ENCODE measurements at regions not wholly inside any gene's neighbourhood (a gene's known extent, or its start where the extent isn't known, plus 50 kb on each side); places are given as distances from the start of the nearest gene placed in this dataset.

GRCh38 chr7:22900784-22901183 is 78.1 kb upstream of the TOMM7 start:
- Histone ChIP-seq H4K20me1 (replicated peaks; ENCODE audit: control insufficient read depth, extremely low read depth, insufficient read depth, low read length) (no peaks in the 10 kb centered on the region), H3K4me2 (ENCODE audit: insufficient read depth, low read length) (no peak overlapping the region), H3K9me1 (replicated peaks; ENCODE audit: control insufficient read depth, extremely low read depth, insufficient read depth, low read length) (no peaks in the 10 kb centered on the region), H2AFZ (ENCODE audit: low read depth, low read length) (no peak overlapping the region), H3K27ac (ENCODE audit: insufficient read depth, low read depth, low read length) (no peak overlapping the region), H3K27me3 (ENCODE audit: control insufficient read depth in 2 of 2, insufficient read depth in 2 of 2, low read length in 2 of 2) (peaks cover 0 to 2% of the 10 kb centered on the region in 2 experiments), H3K36me3 (ENCODE audit: control insufficient read depth in 2 of 2, extremely low read depth in 1 of 2, insufficient read depth in 2 of 2, low read length in 2 of 2) (no peaks in the 10 kb centered on the region), H3K4me3 (replicated peaks in 1 of 3; ENCODE audit: insufficient read depth in 1 of 3, low read depth in 1 of 3, low read length in 3 of 3) (no peak overlapping the region), H3K9me3 (replicated peaks; ENCODE audit: control insufficient read depth, insufficient read depth, low read length) (no peaks in the 10 kb centered on the region), H3K4me1 (ENCODE audit: control insufficient read depth, extremely low read depth, insufficient read depth, low read length) (no peaks in the 10 kb centered on the region), H3K9ac (replicated peaks; ENCODE audit: extremely low read depth, insufficient read depth, low read length) (no peak overlapping the region), H3K79me2 (ENCODE audit: control insufficient read depth, insufficient read depth, low read length) (no peaks in the 10 kb centered on the region)
- TF ChIP-seq MYC (IDR thresholded peaks at IDR 0.05; ENCODE audit: low read depth, low read length) = no peak
- no peak for TF ChIP-seq POLR2AphosphoS5 (IDR thresholded peaks at IDR 0.05; ENCODE audit: insufficient read depth, low read depth, low read length)
- dilution Hi-C loops (cut with MboI; ENCODE audit: extremely low pct_ligation_motif_present, low sequenced_read_pairs) (no loop called here), intact Hi-C loops (cut with micrococcal nuclease) (no loop called here)
- FAIRE-seq = no peak
- no peak for DNase-seq (ENCODE audit: low read depth, low spot score)
- no TSS peak for BruUV-seq (replicated peaks)
- ChIA-PET CTCF (interaction anchor here (0.8 to 1.3 kb wide), 2 partner anchors 22 to 185 kb away, joined by 3 to 4 read pairs; no protein-coding TSS in a partner anchor), POLR2A (no interaction called here)

- dilution Hi-C loops (cut with MboI; ENCODE audit: extremely low pct_ligation_motif_present, low sequenced_read_pairs) (no loop called here), intact Hi-C loops (cut with micrococcal nuclease) (no loop called here)
- FAIRE-seq (no peak), DNase-seq (ENCODE audit: low read depth, low spot score) (no peak)
- H3K9me3 ChIP-seq (replicated peaks; ENCODE audit: control insufficient read depth, insufficient read depth, low read length) = no peaks in the 10 kb centered on the region
- H3K27me3 ChIP-seq (ENCODE audit: control insufficient read depth in 2 of 2, insufficient read depth in 2 of 2, low read length in 2 of 2) = peaks cover 0 to 2% of the 10 kb centered on the region in 2 experiments
- ChIA-PET POLR2A (no interaction called here), CTCF (interaction anchor here (0.8 to 0.9 kb wide), 2 partner anchors 155 to 186 kb away, joined by 3 to 4 read pairs; no protein-coding TSS in a partner anchor)
- no peak overlapping the region for H3K4me2 ChIP-seq (ENCODE audit: insufficient read depth, low read length)
- TF ChIP-seq EZH2 (IDR thresholded peaks at IDR 0.05; ENCODE audit: borderline replicate concordance, low read depth, low read length, severe bottlenecking) = no peak
- TF ChIP-seq GATA2 (IDR thresholded peaks at IDR 0.05; ENCODE audit: insufficient read depth, insufficient read length, low read depth, low read length) = no peak
- TF ChIP-seq POLR2AphosphoS5 (IDR thresholded peaks at IDR 0.05; ENCODE audit: insufficient read depth, low read depth, low read length) = no peak
- no peak for TF ChIP-seq MYC (IDR thresholded peaks at IDR 0.05; ENCODE audit: low read depth, low read length)
- no peak for TF ChIP-seq POLR2A (IDR thresholded peaks at IDR 0.05; ENCODE audit: low read depth, low read length)
- TF ChIP-seq MAX (IDR thresholded peaks at IDR 0.05; ENCODE audit: insufficient read depth, insufficient read length) = no peak
- no peak for TF ChIP-seq FOS (IDR thresholded peaks at IDR 0.05; ENCODE audit: borderline replicate concordance, insufficient read depth, low read length)
- TF ChIP-seq JUN (IDR thresholded peaks at IDR 0.05; ENCODE audit: borderline replicate concordance, insufficient read depth, insufficient read length, low read depth) = no peak
- TF ChIP-seq CTCF (IDR thresholded peaks at IDR 0.05; ENCODE audit: extremely low read depth in 1 of 2, insufficient read depth in 1 of 2, low read depth in 1 of 2, low read length in 2 of 2) = no peak
- H2AFZ ChIP-seq (ENCODE audit: low read depth, low read length) = no peak overlapping the region
- no peaks in the 10 kb centered on the region for H3K9me1 ChIP-seq (replicated peaks; ENCODE audit: control insufficient read depth, extremely low read depth, insufficient read depth, low read length)
- H3K4me1 ChIP-seq (ENCODE audit: control insufficient read depth, extremely low read depth, insufficient read depth, low read length) = no peaks in the 10 kb centered on the region
- no peaks in the 10 kb centered on the region for H3K36me3 ChIP-seq (ENCODE audit: control insufficient read depth in 2 of 2, extremely low read depth in 1 of 2, insufficient read depth in 2 of 2, low read length in 2 of 2)
- H4K20me1 ChIP-seq (replicated peaks; ENCODE audit: control insufficient read depth, extremely low read depth, insufficient read depth, low read length) = no peaks in the 10 kb centered on the region
- H3K9ac ChIP-seq (replicated peaks; ENCODE audit: extremely low read depth, insufficient read depth, low read length) = no peak overlapping the region
- H3K4me3 ChIP-seq (replicated peaks in 1 of 3; ENCODE audit: insufficient read depth in 1 of 3, low read depth in 1 of 3, low read length in 3 of 3) = no peak overlapping the region
- no peak overlapping the region for H3K27ac ChIP-seq (ENCODE audit: insufficient read depth, low read depth, low read length)
- H3K79me2 ChIP-seq (ENCODE audit: control insufficient read depth, insufficient read depth, low read length) = no peaks in the 10 kb centered on the region
- BruUV-seq (replicated peaks) = no TSS peak
These were observed 77.5 kb upstream of the TOMM7 start for GRCh38 chr7:22900101-22900500.
